ENCODE measurements at regions not wholly inside any gene's neighbourhood (a gene's known extent, or its start where the extent isn't known, plus 50 kb on each side); places are given as distances from the start of the nearest gene placed in this dataset.
A peak's percentile ranks its signal among the peaks of the same experiment; 100 is the strongest.

DNA sequence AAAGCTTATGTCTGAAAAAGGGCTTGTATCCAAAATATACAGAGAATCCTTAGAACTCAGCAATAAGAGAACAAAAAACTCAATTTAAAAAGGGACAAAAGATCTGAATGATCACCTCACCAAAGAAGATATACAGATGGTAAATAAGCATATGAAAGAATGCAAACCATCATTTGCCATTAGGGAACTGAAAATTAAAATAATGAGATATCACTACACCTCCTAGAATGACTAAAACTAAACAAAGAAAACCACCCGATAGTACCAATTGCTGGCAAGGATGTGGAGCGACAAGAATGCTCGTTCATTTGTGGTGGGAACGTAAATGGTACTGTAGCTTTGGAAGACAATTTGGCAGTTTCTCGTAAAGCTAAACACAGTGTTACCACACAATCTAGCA lies 66.9 kb upstream of the MPHOSPH6 start:
- WGBS, result 86% methylated on average over 5 of the region's 5 CpGs

DNA sequence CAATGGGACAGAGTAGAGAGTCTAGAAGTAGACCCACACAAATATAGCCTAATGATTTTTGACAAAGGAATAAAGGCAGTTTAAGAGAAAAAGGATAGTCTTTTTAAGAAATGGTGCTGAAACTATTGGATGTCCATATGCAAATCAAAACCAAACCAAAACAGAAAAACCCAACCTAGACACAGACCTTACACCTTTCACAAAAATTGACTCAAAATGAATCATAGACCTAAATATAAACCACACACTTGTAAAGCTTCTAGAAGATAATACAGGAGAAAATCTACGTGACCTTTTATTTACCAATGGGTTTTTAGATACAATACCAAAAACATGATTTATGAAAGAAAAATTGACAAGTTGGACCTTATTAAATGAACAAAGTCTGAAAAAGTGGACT lies 66.4 kb upstream of the MPHOSPH6 start:
- peaks cover 0 to 3% (median 0%) of the 10 kb centered on the region in 4 donors for H3K27me3 ChIP-seq
- TF ChIP-seq, protein P1, sequence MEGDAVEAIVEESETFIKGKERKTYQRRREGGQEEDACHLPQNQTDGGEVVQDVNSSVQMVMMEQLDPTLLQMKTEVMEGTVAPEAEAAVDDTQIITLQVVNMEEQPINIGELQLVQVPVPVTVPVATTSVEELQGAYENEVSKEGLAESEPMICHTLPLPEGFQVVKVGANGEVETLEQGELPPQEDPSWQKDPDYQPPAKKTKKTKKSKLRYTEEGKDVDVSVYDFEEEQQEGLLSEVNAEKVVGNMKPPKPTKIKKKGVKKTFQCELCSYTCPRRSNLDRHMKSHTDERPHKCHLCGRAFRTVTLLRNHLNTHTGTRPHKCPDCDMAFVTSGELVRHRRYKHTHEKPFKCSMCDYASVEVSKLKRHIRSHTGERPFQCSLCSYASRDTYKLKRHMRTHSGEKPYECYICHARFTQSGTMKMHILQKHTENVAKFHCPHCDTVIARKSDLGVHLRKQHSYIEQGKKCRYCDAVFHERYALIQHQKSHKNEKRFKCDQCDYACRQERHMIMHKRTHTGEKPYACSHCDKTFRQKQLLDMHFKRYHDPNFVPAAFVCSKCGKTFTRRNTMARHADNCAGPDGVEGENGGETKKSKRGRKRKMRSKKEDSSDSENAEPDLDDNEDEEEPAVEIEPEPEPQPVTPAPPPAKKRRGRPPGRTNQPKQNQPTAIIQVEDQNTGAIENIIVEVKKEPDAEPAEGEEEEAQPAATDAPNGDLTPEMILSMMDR (IDR thresholded peaks at IDR 0.05), result no peak
- no peak for TF ChIP-seq EP300 (IDR thresholded peaks at IDR 0.05)
- TF ChIP-seq POLR2A (IDR thresholded peaks at IDR 0.05; ENCODE audit: low read depth), result no peak
- no peak for TF ChIP-seq POLR2AphosphoS5 (IDR thresholded peaks at IDR 0.05)
- no peak overlapping the region for H3K4me3 ChIP-seq
- no peaks in the 10 kb centered on the region for H3K4me1 ChIP-seq
- DNase-seq (ENCODE audit: extremely low spot score), result no peak
- H3K9me3 ChIP-seq, result no peaks in the 10 kb centered on the region
- WGBS, result 80% methylated on average over 1 of the region's 1 CpG
- no peak overlapping the region for H3K27ac ChIP-seq (replicated peaks in 1 of 4)
- no peaks in the 10 kb centered on the region for H3K36me3 ChIP-seq
- intact Hi-C loops (cut with DNase I), result loop anchor here (10.0 kb wide), 1 partner anchor 202 kb away; the partner anchor contains the start of gene HSD17B2

More for the DNA sequence above, 66.9 kb upstream of the MPHOSPH6 start:
- Histone ChIP-seq H3K27ac (replicated peaks in 1 of 4) (no peak overlapping the region), H3K9me3 (no peaks in the 10 kb centered on the region), H3K4me1 (no peaks in the 10 kb centered on the region), H3K27me3 (peaks cover 0 to 7% (median 0%) of the 10 kb centered on the region in 4 donors), H3K36me3 (no peaks in the 10 kb centered on the region), H3K4me3 (no peak overlapping the region)
- peak; percentile 37 for DNase-seq (ENCODE audit: extremely low spot score)
- intact Hi-C loops (cut with DNase I), result loop anchor here (10.0 kb wide), 1 partner anchor 202 kb away; the partner anchor contains the start of gene HSD17B2
- TF ChIP-seq, protein P1 (IDR thresholded peaks at IDR 0.05), result no peak
- TF ChIP-seq POLR2AphosphoS5 (IDR thresholded peaks at IDR 0.05), result no peak
- no peak for TF ChIP-seq POLR2A (IDR thresholded peaks at IDR 0.05; ENCODE audit: low read depth)
- TF ChIP-seq EP300 (IDR thresholded peaks at IDR 0.05), result no peak

DNA sequence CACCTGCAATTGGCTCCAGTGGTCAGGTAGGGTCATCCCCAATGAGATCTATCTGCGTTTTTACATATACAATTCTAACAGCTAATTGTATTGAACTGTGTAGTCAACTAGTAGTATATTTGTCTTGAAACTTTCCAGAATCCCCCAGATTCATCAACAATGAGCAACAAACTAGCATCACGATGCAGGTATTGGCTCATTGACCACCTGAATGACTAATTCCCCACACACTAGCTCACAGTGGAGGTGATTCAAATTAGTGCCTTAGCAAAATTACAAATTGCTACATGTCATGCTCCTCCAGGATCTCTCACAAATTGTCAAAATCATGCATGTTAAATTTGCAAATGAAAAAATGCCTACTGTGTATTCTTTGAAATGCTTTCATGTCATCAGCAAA lies 62.8 kb upstream of the MPHOSPH6 start:
- H3K4me3 ChIP-seq, result no peak overlapping the region
- H3K27me3 ChIP-seq, result peaks cover 0 to 12% (median 0%) of the 10 kb centered on the region in 4 donors
- no peaks in the 10 kb centered on the region for H3K9me3 ChIP-seq
- TF ChIP-seq, protein P1 (IDR thresholded peaks at IDR 0.05), result no peak
- TF ChIP-seq POLR2A (IDR thresholded peaks at IDR 0.05; ENCODE audit: low read depth) (no peak), EP300 (IDR thresholded peaks at IDR 0.05) (no peak), POLR2AphosphoS5 (IDR thresholded peaks at IDR 0.05) (no peak)
- 78% methylated on average over 2 of the region's 2 CpGs for WGBS
- H3K4me1 ChIP-seq, result no peaks in the 10 kb centered on the region
- intact Hi-C loops (cut with DNase I), result loop anchor here (5.0 to 10.0 kb wide), 2 partner anchors 198 to 291 kb away; partner anchors contain the start of gene HSD17B2
- no peak overlapping the region for H3K27ac ChIP-seq (replicated peaks in 1 of 4)
- no peaks in the 10 kb centered on the region for H3K36me3 ChIP-seq
- DNase-seq (ENCODE audit: extremely low spot score), result no peak

- no peak overlapping the region for H3K4me3 ChIP-seq
- intact Hi-C loops (cut with DNase I), result loop anchor here (5.0 to 10.0 kb wide), 2 partner anchors 196 to 289 kb away; partner anchors contain the start of gene HSD17B2
- no peak for DNase-seq (ENCODE audit: extremely low spot score)
- 70% methylated on average over 6 of the region's 6 CpGs for WGBS
- peaks cover 0 to 12% (median 0%) of the 10 kb centered on the region in 4 donors for H3K27me3 ChIP-seq
- TF ChIP-seq EP300 (IDR thresholded peaks at IDR 0.05) (no peak), POLR2AphosphoS5 (IDR thresholded peaks at IDR 0.05) (no peak), POLR2A (IDR thresholded peaks at IDR 0.05; ENCODE audit: low read depth) (no peak)
- TF ChIP-seq, protein P1 (IDR thresholded peaks at IDR 0.05), result no peak
- no peaks in the 10 kb centered on the region for H3K4me1 ChIP-seq
- H3K9me3 ChIP-seq, result no peaks in the 10 kb centered on the region
- no peak overlapping the region for H3K27ac ChIP-seq (replicated peaks in 1 of 4)
- no peaks in the 10 kb centered on the region for H3K36me3 ChIP-seq
Measured at GRCh38 chr16:82231008-82231787, 61.2 kb upstream of the MPHOSPH6 start.
